Ishikawa (cell line): ENCODE measurements at regions not wholly inside any gene's neighbourhood (a gene's known extent, or its start where the extent isn't known, plus 50 kb on each side); places are given as distances from the start of the nearest gene placed in this dataset.

Source experiments
- CEBPB ChIP-seq: IDR thresholded peaks from 2 replicates; pipeline ENCODE4 v1.6.1; 2012
- EP300 ChIP-seq: IDR thresholded peaks from 2 replicates; pipeline ENCODE4 v1.6.1; 2012; ENCODE audit warnings: borderline replicate concordance
- TCF12 ChIP-seq: IDR thresholded peaks from 2 replicates; pipeline ENCODE4 v1.6.1; 2012; ENCODE audit warnings: low read depth
- TEAD4 ChIP-seq: IDR thresholded peaks from 2 replicates; pipeline ENCODE4 v1.6.1; 2012

DNA sequence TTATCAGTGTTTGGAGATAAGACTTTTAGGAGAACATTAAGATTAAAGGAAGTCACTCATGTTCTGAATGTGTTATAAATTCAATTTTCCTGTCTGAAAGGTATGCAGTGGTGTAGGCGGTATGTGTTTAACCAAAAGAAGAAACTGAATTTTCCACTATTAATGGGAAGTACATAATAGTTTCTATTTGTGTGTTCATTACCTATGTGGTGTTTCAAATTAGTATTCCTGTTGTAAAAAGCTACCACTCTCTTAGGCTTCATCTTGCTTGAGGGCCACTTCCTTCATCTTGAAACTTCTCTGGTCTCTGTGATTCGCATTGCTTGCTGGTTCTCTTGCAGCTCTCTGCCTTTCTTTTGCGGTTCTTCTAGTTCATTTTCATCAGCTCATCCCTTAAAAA is 123.4 kb downstream of the HLX start:
- TF ChIP-seq TEAD4 = no peak
- no peak for TF ChIP-seq CEBPB
- TF ChIP-seq EP300 = no peak
- TF ChIP-seq TCF12 = no peak
